H9 (cell line): ENCODE measurements at regions not wholly inside any gene's neighbourhood (a gene's known extent, or its start where the extent isn't known, plus 50 kb on each side); places are given as distances from the start of the nearest gene placed in this dataset.

Experiments
- DNase-seq: peaks from one replicate; pipeline ENCODE4 v3.0.0-alpha.2; 2017
- H2AFZ ChIP-seq: one replicate; pipeline ENCODE4 v1.6.1; 2013; ENCODE audit warnings: mild to moderate bottlenecking, low read length, control low read depth, moderate library complexity
- H2AK5ac ChIP-seq: 2 replicates; pipeline ENCODE4 v1.6.1; 2013; ENCODE audit warnings: low read length, control low read depth, mixed read lengths; ENCODE audit not compliant: insufficient read length
- H2BK120ac ChIP-seq: one replicate; pipeline ENCODE4 v1.6.1; 2013; ENCODE audit warnings: low read depth, mild to moderate bottlenecking, low read length, control low read depth, inconsistent platforms; ENCODE audit not compliant: poor library complexity, severe bottlenecking
- H2BK12ac ChIP-seq: 2 replicates; pipeline ENCODE4 v1.6.1; 2013; ENCODE audit warnings: low read length, control low read depth, mixed read lengths, low read depth; ENCODE audit not compliant: insufficient read length
- H2BK15ac ChIP-seq: 2 replicates; pipeline ENCODE4 v1.6.1; 2013; ENCODE audit warnings: low read depth, low read length, control low read depth
- H2BK20ac ChIP-seq: one replicate; pipeline ENCODE4 v1.6.1; 2013; ENCODE audit warnings: low read depth, mild to moderate bottlenecking, low read length, control low read depth, inconsistent platforms; ENCODE audit not compliant: poor library complexity, severe bottlenecking
- H2BK5ac ChIP-seq: 2 replicates; pipeline ENCODE4 v1.6.1; 2013; ENCODE audit warnings: low read length, control low read depth, mixed read lengths; ENCODE audit not compliant: insufficient read length
- H3K14ac ChIP-seq: 2 replicates; pipeline ENCODE4 v1.6.1; 2013; ENCODE audit warnings: low read length, control low read depth; ENCODE audit not compliant: insufficient read depth
- H3K18ac ChIP-seq: 2 replicates; pipeline ENCODE4 v1.6.1; 2013; ENCODE audit warnings: low read depth, mild to moderate bottlenecking, mixed read lengths, low read length, control low read depth; ENCODE audit not compliant: insufficient read length
- H3K23ac ChIP-seq: 2 replicates; pipeline ENCODE4 v1.6.1; 2013; ENCODE audit warnings: low read length, control low read depth, mixed read lengths, low read depth; ENCODE audit not compliant: insufficient read length
- H3K23me2 ChIP-seq: 2 replicates; pipeline ENCODE4 v1.6.1; 2013; ENCODE audit warnings: low read depth, mild to moderate bottlenecking, mixed read lengths, low read length, control low read depth; ENCODE audit not compliant: insufficient read length, poor library complexity, severe bottlenecking
- H3K27ac ChIP-seq: 2 replicates; pipeline ENCODE4 v1.5.1; 2013; ENCODE audit warnings: low read length, control low read depth, mixed read lengths, low read depth; ENCODE audit not compliant: insufficient read length
- H3K27me3 ChIP-seq: 2 replicates; pipeline ENCODE4 v1.6.1; 2013; ENCODE audit warnings: low read length, control low read depth, inconsistent platforms; ENCODE audit not compliant: insufficient read depth
- H3K4ac ChIP-seq: 2 replicates; pipeline ENCODE4 v1.6.1; 2013; ENCODE audit warnings: low read depth, mild to moderate bottlenecking, control low read depth, inconsistent platforms, low read length, moderate library complexity
- H3K4me1 ChIP-seq: 2 replicates; pipeline ENCODE4 v1.6.1; 2013; ENCODE audit warnings: low read length, control low read depth, inconsistent platforms; ENCODE audit not compliant: insufficient read depth
- H3K4me2 ChIP-seq: 2 replicates; pipeline ENCODE4 v1.6.1; 2013; ENCODE audit warnings: low read length, control low read depth, mixed read lengths; ENCODE audit not compliant: insufficient read length, insufficient read depth
- H3K56ac ChIP-seq: 2 replicates; pipeline ENCODE4 v1.6.1; 2013; ENCODE audit warnings: low read depth, mild to moderate bottlenecking, mixed read lengths, low read length, control low read depth; ENCODE audit not compliant: insufficient read length
- H3K79me1 ChIP-seq: 2 replicates; pipeline ENCODE4 v1.6.1; 2013; ENCODE audit warnings: low read depth, mild to moderate bottlenecking, moderate library complexity, low read length, control low read depth, inconsistent platforms; ENCODE audit not compliant: insufficient read depth, poor library complexity, severe bottlenecking
- H3K79me2 ChIP-seq: 2 replicates; pipeline ENCODE4 v1.6.1; 2013; ENCODE audit warnings: low read length, control low read depth, inconsistent platforms; ENCODE audit not compliant: insufficient read depth
- H3K9ac ChIP-seq: 2 replicates; pipeline ENCODE4 v1.6.1; 2013; ENCODE audit warnings: low read length, control low read depth, mixed read lengths; ENCODE audit not compliant: insufficient read length; ENCODE audit errors: extremely low read depth
- H3K9me3 ChIP-seq: one replicate; pipeline ENCODE4 v1.6.1; 2013; ENCODE audit warnings: low read depth, low read length, inconsistent platforms; ENCODE audit not compliant: control insufficient read depth
- H3T11ph ChIP-seq: one replicate; pipeline ENCODE4 v1.6.1; 2013; ENCODE audit warnings: mild to moderate bottlenecking, low read length, control low read depth, inconsistent platforms
- H4K20me1 ChIP-seq: one replicate; pipeline ENCODE4 v1.6.1; 2013; ENCODE audit not compliant: control insufficient read depth, insufficient read length, insufficient read depth
- H4K5ac ChIP-seq: 2 replicates; pipeline ENCODE4 v1.6.1; 2013; ENCODE audit warnings: low read depth, mild to moderate bottlenecking, mixed read lengths, low read length, control low read depth; ENCODE audit not compliant: insufficient read length
- H4K8ac ChIP-seq: replicated peaks from 2 replicates; pipeline ENCODE4 v1.6.1; 2013; ENCODE audit warnings: low read length, control low read depth, mixed read lengths, low read depth; ENCODE audit not compliant: insufficient read length
- H4K91ac ChIP-seq: 2 replicates; pipeline ENCODE4 v1.6.1; 2013; ENCODE audit warnings: low read depth, mild to moderate bottlenecking, moderate library complexity, mixed read lengths, low read length, control low read depth; ENCODE audit not compliant: insufficient read length
- H3K27ac Mint-ChIP-seq, 3 experiments: 2 replicates in 2 of 3; 3 replicates in 1 of 3; pipeline ENCODE4 v1.8.0; 2020 to 2021; ENCODE audit warnings: mixed read lengths in 3 of 3, mild to moderate bottlenecking in 1 of 3, moderate library complexity in 1 of 3
- H3K27me3 Mint-ChIP-seq: 2 replicates; pipeline ENCODE4 v1.8.0; 2021; ENCODE audit warnings: low read depth, mild to moderate bottlenecking, moderate library complexity, mixed read lengths
- H3K36me3 Mint-ChIP-seq, 3 experiments: 2 replicates in 2 of 3; 3 replicates in 1 of 3; pipeline ENCODE4 v1.8.0; 2020 to 2021; ENCODE audit warnings: low read depth in 3 of 3, mixed read lengths in 3 of 3; ENCODE audit not compliant: insufficient read depth in 1 of 3
- H3K4me1 Mint-ChIP-seq, 2 experiments: 2 replicates each; pipeline ENCODE4 v1.8.0; 2020; ENCODE audit warnings: mixed read lengths in 2 of 2
- H3K4me3 Mint-ChIP-seq, 2 experiments: 2 replicates in 1 of 2; 3 replicates in 1 of 2; pipeline ENCODE4 v1.8.0; 2020 to 2021; ENCODE audit warnings: mild to moderate bottlenecking in 2 of 2, mixed read lengths in 2 of 2, moderate library complexity in 1 of 2
- H3K9me3 Mint-ChIP-seq, 2 experiments: 2 replicates in 1 of 2; 3 replicates in 1 of 2; pipeline ENCODE4 v1.8.0; 2020; ENCODE audit warnings: mild to moderate bottlenecking in 2 of 2, mixed read lengths in 2 of 2, moderate library complexity in 1 of 2
- CTCF ChIP-seq: fragments of 200-600 bp; sonication (generic); conservative IDR thresholded peaks from 3 replicates; pipeline ENCODE4 v1.8.0; 2021; ENCODE audit warnings: antibody characterized with exemption, mild to moderate bottlenecking
- WGBS: extraction: QIAGEN DNeasy Blood & Tissue Kit; methylation state at CpG from one replicate; pipeline ENCODE4 v1.1.7; 2013; ENCODE audit warnings: missing lambda C conversion rate, low lambda C conversion rate, mixed read lengths; ENCODE audit not compliant: insufficient read length; ENCODE audit errors: extremely low coverage; 5-methylcytosine and 5-hydroxymethylcytosine counted together

- Histone ChIP-seq H3K56ac (no peak overlapping the region), H2BK12ac (no peak overlapping the region), H3K23ac (no peak overlapping the region), H3K27ac (no peak overlapping the region), H2BK120ac (no peak overlapping the region), H2AK5ac (no peak overlapping the region), H4K5ac (no peak overlapping the region), H3K79me2 (no peaks in the 10 kb centered on the region), H4K91ac (no peak overlapping the region), H4K8ac (no peak overlapping the region), H2BK5ac (no peak overlapping the region), H3K27me3 (peaks cover 5% of the 10 kb centered on the region), H2BK20ac (no peak overlapping the region), H3K9ac (no peak overlapping the region), H3K4ac (no peak overlapping the region), H4K20me1 (no peaks in the 10 kb centered on the region), H3K9me3 (no peaks in the 10 kb centered on the region), H3K4me2 (no peak overlapping the region), H3T11ph (no peak overlapping the region), H3K23me2 (no peaks in the 10 kb centered on the region), H3K18ac (no peak overlapping the region), H3K79me1 (no peaks in the 10 kb centered on the region), H2BK15ac (no peak overlapping the region), H3K14ac (no peak overlapping the region), H3K4me1 (no peaks in the 10 kb centered on the region), H2AFZ (no peak overlapping the region)
- Mint-ChIP-seq H3K4me3 (no peak overlapping the region), H3K9me3 (no peaks in the 10 kb centered on the region; a peak in 2 of 5 replicates), H3K27me3 (peaks cover 66% of the 10 kb centered on the region), H3K4me1 (peaks cover under 1 to 1% of the 10 kb centered on the region in 2 experiments; a peak in 3 of 4 replicates), H3K27ac (no peak overlapping the region), H3K36me3 (no peaks in the 10 kb centered on the region)
- no CpG with 5 or more reads among the region's 1 CpG for WGBS
- TF ChIP-seq CTCF = no peak
- no peak for DNase-seq
Observed at GRCh38 chr10:118239236-118239630, 102.9 kb downstream of the FAM204A start.
